WTC11 (cell line): ENCODE measurements at regions not wholly inside any gene's neighbourhood (a gene's known extent, or its start where the extent isn't known, plus 50 kb on each side); places are given as distances from the start of the nearest gene placed in this dataset.

ENCODE experiments used
- AFF4 ChIP-seq: sonication (generic); formaldehyde crosslinking; IDR thresholded peaks from 2 replicates; pipeline ENCODE4 v1.8.1; 2023; ENCODE audit warnings: mild to moderate bottlenecking, missing genetic modification reagents, borderline replicate concordance
- CBFB ChIP-seq: sonication (generic); formaldehyde crosslinking; IDR thresholded peaks from 2 replicates; pipeline ENCODE4 v1.8.1; 2022; ENCODE audit warnings: mild to moderate bottlenecking, low read depth, missing genetic modification reagents
- ELF4 ChIP-seq: sonication (generic); formaldehyde crosslinking; IDR thresholded peaks from 2 replicates; pipeline ENCODE4 v1.8.1; 2022; ENCODE audit warnings: low read depth, mild to moderate bottlenecking, moderate library complexity, missing genetic modification reagents
- ETV6 ChIP-seq: sonication (generic); formaldehyde crosslinking; IDR thresholded peaks from 2 replicates; pipeline ENCODE4 v1.8.1; 2022; ENCODE audit warnings: mild to moderate bottlenecking, missing genetic modification reagents
- TCF7 ChIP-seq: sonication (generic); formaldehyde crosslinking; IDR thresholded peaks from 2 replicates; pipeline ENCODE4 v1.8.0; 2022; ENCODE audit warnings: mild to moderate bottlenecking, low read depth, missing genetic modification reagents, moderate library complexity
- TEAD4 ChIP-seq: sonication (generic); formaldehyde crosslinking; IDR thresholded peaks from 2 replicates; pipeline ENCODE4 v1.8.0; 2022; ENCODE audit warnings: mild to moderate bottlenecking, missing genetic modification reagents
- USF2 ChIP-seq: sonication (generic); formaldehyde crosslinking; IDR thresholded peaks from 2 replicates; pipeline ENCODE4 v1.8.1; 2023; ENCODE audit warnings: mild to moderate bottlenecking, missing genetic modification reagents, moderate library complexity
- TF ChIP-seq, protein P1 (sequence below): fragments of 200-600 bp; IDR thresholded peaks from 2 replicates; pipeline ENCODE4 v1.8.0; 2022; ENCODE audit warnings: antibody characterized with exemption

DNA sequence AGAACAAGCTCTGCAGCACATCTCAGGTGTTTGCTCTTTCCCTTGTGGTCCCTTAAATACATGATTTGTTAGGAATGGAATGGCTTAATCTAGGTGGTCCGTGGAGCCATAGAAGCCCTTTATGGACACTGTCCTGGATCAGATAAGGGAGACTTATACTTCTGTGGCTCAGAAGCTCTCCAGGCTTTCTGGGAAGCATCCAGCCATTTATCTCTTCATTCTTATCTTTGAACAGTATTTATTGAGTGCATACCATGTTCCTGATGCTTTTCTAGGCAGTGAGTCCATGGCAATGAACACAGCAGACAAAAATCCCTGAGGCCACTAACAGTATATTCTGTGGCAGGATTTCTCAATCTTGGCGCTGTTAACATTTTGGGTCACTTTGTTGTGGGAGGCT is 474.5 kb upstream of the EEF2KMT start:
- TF ChIP-seq AFF4 (CRISPR knock-in tag), result no peak
- no peak for TF ChIP-seq ETV6
- TF ChIP-seq TCF7 (CRISPR knock-in tag), result no peak
- TF ChIP-seq TEAD4 (CRISPR knock-in tag), result no peak
- TF ChIP-seq, protein P1, sequence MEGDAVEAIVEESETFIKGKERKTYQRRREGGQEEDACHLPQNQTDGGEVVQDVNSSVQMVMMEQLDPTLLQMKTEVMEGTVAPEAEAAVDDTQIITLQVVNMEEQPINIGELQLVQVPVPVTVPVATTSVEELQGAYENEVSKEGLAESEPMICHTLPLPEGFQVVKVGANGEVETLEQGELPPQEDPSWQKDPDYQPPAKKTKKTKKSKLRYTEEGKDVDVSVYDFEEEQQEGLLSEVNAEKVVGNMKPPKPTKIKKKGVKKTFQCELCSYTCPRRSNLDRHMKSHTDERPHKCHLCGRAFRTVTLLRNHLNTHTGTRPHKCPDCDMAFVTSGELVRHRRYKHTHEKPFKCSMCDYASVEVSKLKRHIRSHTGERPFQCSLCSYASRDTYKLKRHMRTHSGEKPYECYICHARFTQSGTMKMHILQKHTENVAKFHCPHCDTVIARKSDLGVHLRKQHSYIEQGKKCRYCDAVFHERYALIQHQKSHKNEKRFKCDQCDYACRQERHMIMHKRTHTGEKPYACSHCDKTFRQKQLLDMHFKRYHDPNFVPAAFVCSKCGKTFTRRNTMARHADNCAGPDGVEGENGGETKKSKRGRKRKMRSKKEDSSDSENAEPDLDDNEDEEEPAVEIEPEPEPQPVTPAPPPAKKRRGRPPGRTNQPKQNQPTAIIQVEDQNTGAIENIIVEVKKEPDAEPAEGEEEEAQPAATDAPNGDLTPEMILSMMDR, result no peak
- no peak for TF ChIP-seq ELF4
- TF ChIP-seq CBFB, result no peak
- no peak for TF ChIP-seq USF2
